Right renal pelvis (tissue), 4 donors: ENCODE measurements at regions not wholly inside any gene's neighbourhood (a gene's known extent, or its start where the extent isn't known, plus 50 kb on each side); places are given as distances from the start of the nearest gene placed in this dataset.
"Not testable (repeated sequence)": the region's sequence is repeated elsewhere in the genome, so short reads cannot be mapped to it uniquely, and the experiment has no call there.

Experiments
- DNase-seq, 4 donors: peaks; one replicate each; pipeline ENCODE4 v3.0.0-alpha.2; 2013; ENCODE audit warnings: low read depth in 4 of 4, low spot score in 3 of 4, missing footprints in 1 of 4

DNA sequence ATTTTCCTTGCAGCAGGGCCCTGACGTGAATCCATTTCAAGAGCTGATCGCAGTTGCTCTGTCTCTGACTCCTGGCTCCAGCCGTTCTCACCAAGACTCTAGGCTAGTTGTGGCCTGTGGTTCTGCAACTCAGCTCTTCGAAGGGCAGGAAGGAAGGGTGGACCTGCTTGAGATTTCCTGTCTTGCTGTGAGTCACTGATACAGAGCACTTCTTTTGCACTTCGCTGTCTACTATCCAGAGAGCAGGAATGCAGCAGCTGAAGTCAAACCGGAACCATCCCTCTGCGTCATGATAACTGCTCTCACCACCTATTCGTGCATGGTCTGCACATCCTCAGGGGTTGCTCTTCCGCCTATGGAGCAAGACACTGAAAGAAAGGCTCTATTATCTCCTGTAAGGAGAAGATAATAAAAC lies 59.7 kb downstream of the RAP2B start:
- DNase-seq: peak in 1 of 4 donors; percentile 20

DNA sequence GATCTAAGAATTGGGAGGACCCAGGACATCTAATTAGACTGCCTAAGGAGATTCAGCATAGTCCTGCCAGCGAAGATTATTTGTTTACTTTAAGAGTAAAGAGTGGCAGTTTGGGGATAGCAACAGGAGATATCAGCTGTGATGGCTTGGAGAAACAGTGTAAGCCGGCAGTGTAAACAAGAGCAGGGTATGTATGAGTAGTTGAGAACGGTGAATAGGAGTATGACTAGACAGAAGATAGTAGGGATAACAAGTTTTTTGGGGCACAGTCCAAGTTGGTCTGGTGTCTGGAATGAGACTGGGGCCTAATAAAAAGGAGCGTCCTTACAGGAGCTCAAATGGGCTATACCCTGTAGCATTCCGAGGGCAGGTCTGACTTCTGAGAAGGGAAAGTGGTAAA lies 64.9 kb downstream of the RAP2B start:
- DNase-seq: not testable (repeated sequence)

DNA sequence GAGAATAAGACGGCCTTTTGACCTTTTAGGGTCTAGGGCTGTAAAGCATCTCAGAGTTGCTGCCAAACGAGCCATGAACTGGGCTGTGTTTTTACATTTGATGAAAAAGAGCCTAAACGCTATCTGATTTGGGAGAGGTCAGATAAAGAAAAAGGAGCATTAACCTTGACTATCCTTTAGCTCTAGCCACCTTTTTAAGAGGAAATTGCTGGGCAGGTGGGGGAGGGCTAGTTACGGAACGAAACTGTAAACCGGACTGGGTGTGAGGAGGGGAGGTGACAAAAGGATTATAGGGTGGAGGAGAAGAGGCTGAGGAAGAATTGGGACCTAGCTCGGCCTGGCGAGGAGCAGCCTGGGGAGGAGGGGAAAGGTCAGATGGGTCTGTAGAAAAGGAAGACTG lies 68.4 kb downstream of the RAP2B start:
- not testable (repeated sequence) for DNase-seq

DNA sequence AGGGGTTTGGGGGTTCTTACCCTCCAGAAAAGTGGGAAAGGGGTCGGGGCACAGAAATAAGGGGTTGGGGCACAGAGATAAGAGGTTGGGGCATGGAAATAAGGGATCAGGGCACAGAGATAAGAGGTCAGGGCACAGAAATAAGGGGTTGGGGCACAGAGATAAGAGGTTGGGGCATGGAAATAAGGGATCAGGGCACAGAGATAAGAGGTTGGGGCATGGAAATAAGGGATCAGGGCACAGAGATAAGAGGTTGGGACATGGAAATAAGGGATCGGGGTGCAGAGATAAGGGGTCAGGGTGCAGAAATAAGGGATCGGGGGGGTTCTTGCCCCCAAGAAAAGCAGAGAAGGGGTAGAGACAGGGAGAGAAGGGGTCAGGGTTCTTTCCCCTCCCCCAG lies 69.2 kb downstream of the RAP2B start:
- DNase-seq: not testable (repeated sequence)

DNA sequence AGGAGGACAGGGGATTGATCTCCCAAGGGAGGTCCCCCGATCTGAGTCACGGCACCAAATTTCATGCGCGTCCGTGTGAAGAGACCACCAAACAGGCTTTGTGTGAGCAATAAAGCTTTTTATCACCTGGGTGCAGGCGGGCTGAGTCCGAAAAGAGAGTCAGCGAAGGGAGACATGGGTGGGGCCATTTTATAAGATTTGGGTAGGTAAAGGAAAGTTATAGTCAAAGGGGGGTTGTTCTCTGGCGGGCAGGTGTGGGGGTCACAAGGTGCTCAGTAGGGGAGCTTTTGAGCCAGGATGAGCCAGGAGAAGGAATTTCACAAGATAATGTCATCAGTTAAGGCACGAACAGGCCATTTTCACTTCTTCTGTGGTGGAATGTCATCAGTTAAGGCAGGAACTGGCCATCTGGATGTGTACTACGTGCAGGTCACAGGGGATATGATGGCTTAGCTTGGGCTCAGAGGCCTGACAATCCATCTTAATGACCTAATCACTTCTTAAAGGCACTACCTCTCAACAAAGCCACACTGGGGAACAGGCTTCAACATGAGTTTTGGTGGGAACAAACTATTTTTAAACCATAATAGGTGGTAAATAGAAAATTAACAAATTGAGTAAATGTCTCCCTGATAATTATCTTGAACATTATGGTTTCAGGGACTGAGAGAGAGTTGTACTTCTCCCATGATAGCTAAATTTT lies 70.2 kb downstream of the RAP2B start:
- not testable (repeated sequence) for DNase-seq

DNA sequence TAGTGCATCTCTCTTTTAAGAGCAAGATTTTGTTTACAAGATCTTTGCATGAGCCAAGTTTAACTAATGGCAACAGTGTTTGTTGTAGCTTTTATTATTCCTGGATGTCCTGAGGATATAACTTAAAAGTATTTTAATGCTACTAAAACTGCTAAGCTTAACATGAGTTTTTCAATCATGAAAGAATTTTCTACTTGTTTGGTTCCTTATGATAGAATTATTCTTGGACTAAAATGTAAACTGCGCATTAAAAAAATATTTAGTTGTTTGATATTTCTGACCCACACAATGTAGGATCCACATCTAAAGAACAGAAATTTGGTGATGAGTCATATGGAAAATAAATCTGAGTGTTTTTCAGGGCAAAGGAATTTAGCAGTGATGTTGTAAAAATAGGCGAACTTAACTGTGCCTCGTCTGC lies 70.8 kb downstream of the RAP2B start:
- DNase-seq: no peak

DNA sequence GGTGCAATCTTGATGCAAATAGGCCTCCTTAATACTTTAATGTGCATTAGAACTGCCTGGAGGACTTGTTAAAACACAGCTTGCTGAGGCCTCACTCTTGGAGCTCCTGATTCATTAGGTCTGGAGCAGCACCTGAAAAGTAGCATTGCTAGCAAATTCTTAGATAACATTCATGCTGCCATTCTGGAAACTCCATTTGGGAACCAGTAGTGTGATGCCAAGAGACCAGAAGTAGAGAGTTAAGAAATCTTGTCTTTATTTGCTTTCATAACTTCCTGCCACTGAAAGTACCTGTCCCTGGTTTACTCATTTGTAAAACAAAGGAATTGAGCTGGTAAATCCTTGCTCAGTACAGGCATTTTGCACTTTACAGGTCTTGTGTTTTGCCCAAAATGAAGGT lies 72.0 kb downstream of the RAP2B start:
- DNase-seq: no peak

DNA sequence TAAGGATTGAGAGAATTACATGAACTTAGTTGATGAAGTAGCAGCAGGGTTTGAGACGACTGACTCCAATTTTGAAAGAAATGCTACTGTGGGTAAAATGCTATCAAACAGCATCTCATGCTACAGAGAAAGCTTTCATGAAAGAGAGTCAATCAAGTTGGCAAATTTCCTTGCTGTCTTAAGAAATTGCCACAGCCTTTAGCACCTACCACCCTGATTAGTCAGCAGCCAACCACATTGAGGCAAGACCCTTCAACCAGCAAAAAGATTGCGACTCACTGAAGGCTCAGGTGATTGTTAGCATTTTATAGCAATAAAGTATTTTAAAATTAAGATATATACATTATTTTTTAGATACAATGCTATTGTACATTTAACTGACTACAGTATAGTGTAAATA lies 80.9 kb downstream of the RAP2B start:
- no peak for DNase-seq

DNA sequence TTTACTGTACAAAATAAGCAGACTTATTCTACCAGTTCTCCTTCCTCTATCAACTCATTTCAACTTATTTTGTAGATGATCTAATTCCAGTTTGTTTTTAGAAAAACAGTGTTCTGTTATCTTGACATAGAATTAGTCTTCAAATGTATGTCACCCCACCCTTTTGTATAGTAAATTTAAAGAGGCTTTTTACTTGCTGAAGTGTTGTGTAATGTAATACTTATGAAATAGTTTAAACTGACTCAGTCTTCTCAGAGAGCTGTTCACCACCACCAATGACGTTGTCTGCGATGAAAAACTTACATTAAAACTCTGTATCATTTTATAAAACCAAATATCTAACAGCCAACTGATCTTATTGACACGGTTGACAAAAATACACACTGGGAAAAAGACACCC lies 82.9 kb downstream of the RAP2B start:
- DNase-seq: no peak

DNA sequence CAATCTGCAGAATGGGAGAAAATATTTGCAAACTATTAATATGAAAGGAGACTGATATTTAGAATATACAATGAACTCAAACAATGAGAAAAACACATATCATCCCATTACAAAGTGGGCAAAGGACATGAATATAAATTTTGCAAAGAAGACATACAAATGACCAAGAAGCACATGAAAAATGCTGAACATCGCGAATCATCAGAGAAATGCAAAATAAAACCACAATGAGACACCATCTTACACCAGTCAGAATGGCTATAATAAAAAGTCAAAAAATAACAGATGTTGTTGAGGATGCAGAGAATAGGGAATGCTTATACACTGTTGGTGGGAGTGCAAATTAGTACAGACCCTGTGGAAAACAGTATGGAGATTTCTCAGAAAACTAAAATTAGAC lies 83.6 kb downstream of the RAP2B start:
- DNase-seq: no peak

DNA sequence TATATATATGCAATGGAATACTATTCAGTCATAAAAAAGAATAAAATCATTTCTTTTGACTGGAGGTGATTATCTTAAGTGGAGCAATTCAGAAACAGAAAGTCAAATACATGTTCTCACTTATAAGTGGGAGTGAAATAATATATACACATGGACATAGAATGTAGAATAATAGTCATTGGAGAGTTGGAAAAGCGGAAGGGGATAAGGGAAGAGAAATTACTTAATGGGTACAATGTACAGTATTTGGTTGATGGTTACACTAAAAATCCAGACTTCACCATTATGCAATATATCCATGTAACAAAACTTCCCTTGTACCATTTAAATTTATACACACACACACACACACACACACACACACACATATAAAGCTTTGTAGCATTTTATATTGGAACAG lies 84.3 kb downstream of the RAP2B start:
- no peak for DNase-seq

DNA sequence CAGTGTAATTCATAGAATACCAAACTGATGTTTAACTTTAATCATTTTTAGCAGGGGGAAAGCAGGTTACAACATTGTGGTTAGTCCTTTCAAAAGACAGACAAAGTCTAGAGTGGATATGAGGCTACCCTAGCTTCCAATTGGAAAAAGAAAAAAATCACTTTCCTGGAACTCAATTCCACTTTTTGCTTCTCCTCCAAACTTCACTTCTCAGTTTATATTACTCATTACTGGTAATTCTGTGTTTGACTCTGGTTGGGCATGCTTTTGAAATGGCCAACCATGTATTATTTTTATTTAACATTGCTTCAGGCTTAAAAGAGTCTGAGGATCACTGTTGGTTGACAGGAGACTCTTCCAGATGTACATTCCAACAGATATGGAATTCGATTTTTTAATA lies 84.8 kb downstream of the RAP2B start:
- no peak for DNase-seq

DNA sequence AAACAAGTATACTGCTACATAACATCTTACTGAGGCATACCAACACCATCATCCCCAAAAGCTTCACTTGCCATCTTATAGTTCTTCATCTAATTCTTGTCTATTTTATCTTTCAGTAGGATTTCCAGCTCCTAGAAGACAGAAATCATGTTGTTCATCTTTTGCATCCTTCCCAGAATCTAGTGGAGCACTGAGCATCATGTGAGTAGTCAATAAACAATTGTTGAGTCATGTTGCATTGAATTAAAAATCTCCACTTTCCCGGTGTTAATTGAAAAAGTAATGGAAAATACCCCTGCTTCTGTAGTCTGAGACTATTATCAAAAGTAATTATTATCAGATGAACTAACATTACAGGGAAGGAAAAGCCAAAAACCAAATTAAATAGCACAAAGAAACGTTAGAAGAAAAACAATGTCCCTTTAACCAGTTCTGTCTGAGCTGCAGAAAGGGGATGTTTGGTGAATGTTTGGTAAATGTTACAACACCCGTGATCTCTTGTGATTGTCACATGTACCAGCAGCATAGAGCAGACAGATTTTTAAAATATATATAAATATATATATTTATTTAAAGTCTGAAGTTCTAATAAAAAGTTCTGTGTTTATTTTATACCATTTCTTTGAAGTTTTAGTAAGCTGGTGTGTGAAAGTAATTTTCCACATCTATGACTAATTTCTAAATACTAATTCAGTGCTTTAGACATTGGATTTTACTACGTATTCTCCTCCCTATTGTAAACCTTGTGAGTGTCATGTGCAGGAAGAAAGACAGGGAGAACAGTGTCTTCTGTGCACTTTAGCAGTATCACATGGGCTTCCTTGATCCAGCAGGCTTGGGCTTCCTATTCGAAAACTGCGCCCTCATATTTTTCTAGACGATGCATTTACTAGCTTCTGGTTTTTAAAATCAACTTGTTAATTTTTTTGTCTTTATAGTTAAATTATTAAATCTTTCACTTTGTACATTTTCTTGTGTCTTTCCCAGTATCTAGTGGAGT lies 85.6 kb downstream of the RAP2B start:
- DNase-seq: no peak

DNA sequence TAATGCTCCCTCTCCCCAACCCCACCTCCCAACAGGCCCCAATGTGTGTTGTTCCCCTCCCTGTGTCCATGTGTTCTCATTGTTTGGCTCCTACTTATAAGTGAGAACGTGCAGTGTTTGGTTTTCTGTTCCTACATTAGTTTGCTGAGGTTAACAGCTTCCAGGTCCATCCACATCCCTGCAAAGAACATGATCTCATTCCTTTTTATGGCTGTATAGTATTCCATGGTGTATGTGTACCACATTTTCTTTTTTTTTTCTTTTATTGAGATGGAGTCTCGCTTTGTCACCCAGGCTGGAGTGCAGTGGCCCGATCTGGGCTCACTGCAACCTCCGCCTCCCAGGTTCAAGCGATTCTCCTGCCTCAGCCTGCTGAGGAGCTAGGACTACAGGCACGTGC lies 86.8 kb downstream of the RAP2B start:
- DNase-seq: not testable (repeated sequence)

DNA sequence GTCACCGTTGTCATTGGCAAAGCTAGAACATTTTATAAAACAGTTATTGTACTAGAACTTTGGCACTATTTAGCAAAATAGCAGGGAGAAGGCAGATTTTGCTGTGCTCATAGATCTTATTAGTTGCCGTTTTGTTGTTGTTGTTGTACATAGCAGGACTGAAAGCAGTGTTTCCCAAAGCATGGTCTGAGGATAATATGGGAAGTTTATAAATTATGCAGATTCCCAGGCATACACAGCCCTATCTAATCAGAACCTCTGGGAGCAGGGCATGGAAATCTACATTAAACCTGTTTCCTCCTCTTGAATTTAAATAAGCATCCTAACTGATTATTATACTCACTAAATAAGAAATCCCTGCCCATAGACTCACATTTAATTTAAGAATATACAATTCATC lies 87.9 kb downstream of the RAP2B start:
- DNase-seq: no peak

DNA sequence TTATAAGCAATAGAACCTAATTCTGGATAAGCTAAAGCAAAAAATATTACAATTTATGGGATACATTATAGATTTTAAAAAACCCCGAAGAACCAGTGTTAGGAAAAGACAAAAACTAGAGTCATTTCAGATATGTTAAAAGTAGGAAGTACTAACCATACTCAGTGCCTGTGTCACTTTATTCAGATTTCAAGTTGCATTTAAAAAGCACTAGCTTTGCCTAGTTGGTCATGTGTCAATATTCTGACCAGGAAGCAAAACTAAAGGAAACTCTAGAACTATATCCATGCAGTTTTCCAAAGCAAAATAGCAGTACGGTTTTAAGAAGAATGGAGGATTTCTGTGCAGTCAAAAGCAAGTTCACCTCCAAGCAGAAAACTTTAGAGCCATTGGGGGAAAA lies 88.4 kb downstream of the RAP2B start:
- no peak for DNase-seq

DNA sequence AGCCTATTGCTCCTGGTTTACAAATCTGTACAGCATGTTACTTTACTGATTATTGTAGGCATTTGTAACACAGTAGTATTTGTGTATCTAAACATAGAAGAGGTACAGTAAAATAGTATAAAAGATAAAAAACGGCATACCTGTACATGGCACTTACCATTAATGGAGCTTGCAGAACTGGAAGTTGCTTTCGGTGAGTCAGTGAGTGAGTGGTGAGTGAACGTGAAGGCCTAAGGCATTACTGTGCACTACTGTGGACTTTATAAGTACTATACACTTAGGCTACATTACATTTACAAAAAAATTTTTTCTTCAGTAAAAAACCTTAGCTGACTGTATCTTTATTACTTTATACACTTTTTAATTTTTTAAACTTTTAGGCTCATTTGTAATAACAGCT lies 90.9 kb downstream of the RAP2B start:
- no peak for DNase-seq

DNA sequence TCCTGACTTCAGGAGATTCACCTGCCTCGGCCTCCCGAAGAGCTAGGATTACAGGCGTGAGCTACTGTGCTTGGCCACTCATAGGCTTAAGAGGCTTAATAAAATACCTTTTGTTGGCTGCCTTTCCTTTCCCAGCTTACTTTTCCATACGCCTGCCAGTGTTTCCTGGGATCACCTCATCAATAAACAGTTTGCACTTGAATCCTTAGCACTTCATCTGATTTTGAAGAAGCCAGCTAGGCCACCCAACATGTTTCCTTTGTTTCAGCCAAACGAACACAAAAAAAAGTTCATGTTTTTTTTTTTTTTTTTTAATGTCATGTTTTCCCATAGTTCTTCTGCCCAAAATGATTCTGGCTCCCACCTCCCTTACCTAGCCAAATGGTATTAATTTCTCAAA lies 92.3 kb downstream of the RAP2B start:
- DNase-seq: no peak

DNA sequence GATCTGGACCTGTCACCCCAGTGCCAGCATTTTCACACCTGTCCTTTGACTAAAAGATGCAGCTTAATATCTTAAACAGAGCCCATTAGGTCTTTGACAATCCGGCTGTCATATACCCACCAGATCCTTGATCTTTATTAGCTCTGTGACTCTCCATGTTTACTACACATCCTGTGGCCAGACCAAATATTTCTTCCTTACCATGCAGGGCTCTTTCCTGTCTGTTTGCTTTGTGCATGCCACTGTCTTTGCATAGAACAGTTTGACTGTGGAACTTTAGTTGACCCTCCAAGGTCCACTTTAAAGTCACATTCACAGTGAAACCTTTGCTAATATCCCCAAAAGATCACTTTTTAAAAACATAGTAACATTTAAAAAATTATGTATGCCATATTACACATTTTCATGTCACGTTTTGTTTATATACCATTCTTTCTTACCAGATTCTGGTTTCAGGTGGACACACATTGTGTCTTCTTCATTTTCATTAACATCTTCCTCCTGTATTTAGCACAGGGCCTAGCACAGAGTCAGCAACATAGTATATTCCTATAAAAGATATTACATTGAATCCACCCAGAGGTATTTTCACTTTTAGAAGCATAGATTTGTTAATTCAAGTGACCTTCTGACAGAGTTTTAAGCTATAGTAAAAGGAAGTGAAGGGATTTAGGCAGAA lies 95.8 kb downstream of the RAP2B start:
- no peak for DNase-seq

DNA sequence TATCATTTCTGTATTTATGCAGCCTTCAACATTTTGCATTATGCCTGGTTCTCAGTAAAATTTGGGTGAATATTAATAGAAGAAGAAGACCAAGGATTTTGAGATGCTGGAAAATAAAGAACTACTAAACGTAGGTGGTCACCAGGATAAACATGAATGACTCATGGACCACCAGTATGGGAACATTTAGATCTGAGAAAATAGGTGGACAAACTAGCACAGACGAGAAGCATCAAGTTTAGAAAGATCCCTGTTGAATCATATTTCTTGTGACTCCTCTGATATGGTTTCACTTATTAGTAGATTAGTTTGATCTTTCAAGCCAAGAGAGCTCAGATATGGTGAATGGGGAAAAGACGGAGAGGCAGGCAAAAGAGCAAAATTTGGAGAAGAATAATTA lies 97.9 kb downstream of the RAP2B start:
- no peak for DNase-seq

DNA sequence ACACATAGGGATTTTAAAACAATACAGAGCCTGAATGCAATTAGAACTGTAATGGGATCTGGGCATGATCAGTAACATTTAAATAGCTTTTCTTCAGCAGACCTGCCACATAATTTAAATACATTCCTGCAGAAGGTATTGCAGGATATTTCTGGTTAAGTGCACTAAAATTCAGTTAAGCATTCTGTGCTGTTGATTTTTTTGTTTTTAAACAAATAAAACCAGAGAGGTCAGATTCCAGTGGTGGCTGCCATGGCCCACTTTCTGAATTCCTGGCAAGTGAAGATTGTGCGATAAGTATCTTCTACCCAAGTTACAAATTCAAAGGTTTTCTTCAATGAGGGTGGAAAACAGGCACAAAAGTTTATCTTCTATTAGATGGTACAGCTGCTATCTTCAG lies 98.7 kb downstream of the RAP2B start:
- DNase-seq: no peak
